KMS-11 (cell line): ENCODE measurements at regions not wholly inside any gene's neighbourhood (a gene's known extent, or its start where the extent isn't known, plus 50 kb on each side); places are given as distances from the start of the nearest gene placed in this dataset.

Experiments used
- H2AFZ ChIP-seq: fragments of 200-600 bp; sonication (generic); 2 replicates; pipeline ENCODE4 v1.6.1; 2016; ENCODE audit warnings: antibody characterized with exemption, mixed run types, low read depth
- H3K27ac ChIP-seq: fragments of 200-600 bp; sonication (generic); 2 replicates; pipeline ENCODE4 v1.6.1; 2016; ENCODE audit warnings: mild to moderate bottlenecking, mixed run types
- H3K27me3 ChIP-seq: fragments of 200-600 bp; sonication (generic); 2 replicates; pipeline ENCODE4 v1.6.1; 2017; ENCODE audit warnings: mild to moderate bottlenecking, low read depth, mixed run types, moderate library complexity; ENCODE audit not compliant: insufficient read depth
- H3K36me3 ChIP-seq: fragments of 200-600 bp; sonication (generic); 2 replicates; pipeline ENCODE4 v1.6.1; 2017; ENCODE audit warnings: mild to moderate bottlenecking, mixed run types; ENCODE audit not compliant: insufficient read depth
- H3K4me1 ChIP-seq: fragments of 200-600 bp; sonication (generic); 2 replicates; pipeline ENCODE4 v1.6.1; 2016; ENCODE audit warnings: mild to moderate bottlenecking, low read depth, mixed run types; ENCODE audit not compliant: poor library complexity, severe bottlenecking
- H3K4me2 ChIP-seq: fragments of 200-600 bp; sonication (generic); 2 replicates; pipeline ENCODE4 v1.7.0; 2016; ENCODE audit warnings: mild to moderate bottlenecking, mixed run types
- H3K4me3 ChIP-seq: fragments of 200-600 bp; sonication (generic); IDR thresholded peaks from 2 replicates; pipeline ENCODE4 v1.6.1; 2017; ENCODE audit warnings: low read depth, low read length, mixed read lengths; ENCODE audit not compliant: insufficient read depth
- H3K79me2 ChIP-seq: fragments of 200-600 bp; sonication (generic); 2 replicates; pipeline ENCODE4 v1.6.1; 2016; ENCODE audit warnings: low read depth, mixed run types; ENCODE audit not compliant: insufficient read depth
- H3K9ac ChIP-seq: fragments of 200-600 bp; sonication (generic); 2 replicates; pipeline ENCODE4 v1.6.1; 2016; ENCODE audit warnings: mild to moderate bottlenecking, mixed run types
- H4K20me1 ChIP-seq: fragments of 200-600 bp; sonication (generic); 2 replicates; pipeline ENCODE4 v1.6.1; 2016; ENCODE audit warnings: mild to moderate bottlenecking, mixed run types; ENCODE audit not compliant: insufficient read depth
- TF ChIP-seq, protein P1 (sequence below): fragments of 200-600 bp; sonication (generic); conservative IDR thresholded peaks from 2 replicates; pipeline ENCODE4 v1.6.1; 2017; ENCODE audit warnings: low read depth, mild to moderate bottlenecking, antibody characterized with exemption, low read length, moderate library complexity, mixed read lengths

DNA sequence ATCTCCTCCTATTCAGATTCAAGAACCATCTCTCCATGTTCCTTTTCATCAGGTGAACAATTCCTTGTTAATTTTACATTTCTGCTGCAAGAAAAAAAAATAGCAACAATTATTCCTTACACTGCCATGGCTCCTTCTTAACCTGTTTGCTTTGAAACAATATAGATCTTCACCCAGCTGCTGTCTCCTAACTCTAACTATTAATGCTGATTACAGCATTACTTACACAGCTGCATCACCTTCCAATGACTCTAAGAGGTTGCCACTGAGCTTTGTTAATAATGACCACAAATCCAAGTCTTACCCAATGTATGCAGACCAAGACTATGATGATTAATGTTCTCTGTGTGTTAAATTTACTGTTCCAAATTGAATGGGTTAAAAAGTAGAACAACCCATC is 541.4 kb downstream of the TOX3 start:
- no peaks in the 10 kb centered on the region for H3K4me1 ChIP-seq
- H3K27ac ChIP-seq: no peak overlapping the region
- H3K27me3 ChIP-seq: no peaks in the 10 kb centered on the region
- H3K4me3 ChIP-seq: no peak overlapping the region
- no peaks in the 10 kb centered on the region for H3K79me2 ChIP-seq
- H2AFZ ChIP-seq: no peak overlapping the region
- H3K4me2 ChIP-seq: no peak overlapping the region
- no peaks in the 10 kb centered on the region for H3K36me3 ChIP-seq
- TF ChIP-seq, protein P1, sequence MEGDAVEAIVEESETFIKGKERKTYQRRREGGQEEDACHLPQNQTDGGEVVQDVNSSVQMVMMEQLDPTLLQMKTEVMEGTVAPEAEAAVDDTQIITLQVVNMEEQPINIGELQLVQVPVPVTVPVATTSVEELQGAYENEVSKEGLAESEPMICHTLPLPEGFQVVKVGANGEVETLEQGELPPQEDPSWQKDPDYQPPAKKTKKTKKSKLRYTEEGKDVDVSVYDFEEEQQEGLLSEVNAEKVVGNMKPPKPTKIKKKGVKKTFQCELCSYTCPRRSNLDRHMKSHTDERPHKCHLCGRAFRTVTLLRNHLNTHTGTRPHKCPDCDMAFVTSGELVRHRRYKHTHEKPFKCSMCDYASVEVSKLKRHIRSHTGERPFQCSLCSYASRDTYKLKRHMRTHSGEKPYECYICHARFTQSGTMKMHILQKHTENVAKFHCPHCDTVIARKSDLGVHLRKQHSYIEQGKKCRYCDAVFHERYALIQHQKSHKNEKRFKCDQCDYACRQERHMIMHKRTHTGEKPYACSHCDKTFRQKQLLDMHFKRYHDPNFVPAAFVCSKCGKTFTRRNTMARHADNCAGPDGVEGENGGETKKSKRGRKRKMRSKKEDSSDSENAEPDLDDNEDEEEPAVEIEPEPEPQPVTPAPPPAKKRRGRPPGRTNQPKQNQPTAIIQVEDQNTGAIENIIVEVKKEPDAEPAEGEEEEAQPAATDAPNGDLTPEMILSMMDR: no peak
- H4K20me1 ChIP-seq: no peaks in the 10 kb centered on the region
- no peak overlapping the region for H3K9ac ChIP-seq

DNA sequence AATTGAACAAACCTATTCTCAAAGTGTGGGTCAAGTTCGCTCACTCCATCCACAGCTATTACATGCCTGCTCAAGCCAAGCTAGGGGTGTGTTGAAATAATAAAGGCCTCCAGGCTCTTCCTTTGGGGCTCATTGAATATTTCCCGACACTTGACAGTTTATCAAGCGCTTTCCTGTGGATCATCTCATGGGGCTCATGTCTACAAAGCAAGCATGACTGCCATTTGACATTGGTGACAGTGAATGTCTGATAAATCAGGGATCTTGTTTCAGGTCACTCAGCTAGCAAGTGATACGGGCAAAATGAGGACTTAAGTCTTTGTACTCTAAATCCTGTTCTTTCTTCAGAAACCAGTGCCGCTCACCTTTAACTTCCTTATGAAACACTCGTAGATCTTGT is 542.6 kb downstream of the TOX3 start:
- Histone ChIP-seq H3K36me3 (no peaks in the 10 kb centered on the region), H4K20me1 (no peaks in the 10 kb centered on the region), H3K79me2 (no peaks in the 10 kb centered on the region), H2AFZ (no peak overlapping the region), H3K4me3 (no peak overlapping the region), H3K9ac (no peak overlapping the region), H3K4me2 (no peak overlapping the region), H3K27ac (no peak overlapping the region), H3K27me3 (no peaks in the 10 kb centered on the region), H3K4me1 (no peaks in the 10 kb centered on the region)
- TF ChIP-seq, protein P1: no peak

DNA sequence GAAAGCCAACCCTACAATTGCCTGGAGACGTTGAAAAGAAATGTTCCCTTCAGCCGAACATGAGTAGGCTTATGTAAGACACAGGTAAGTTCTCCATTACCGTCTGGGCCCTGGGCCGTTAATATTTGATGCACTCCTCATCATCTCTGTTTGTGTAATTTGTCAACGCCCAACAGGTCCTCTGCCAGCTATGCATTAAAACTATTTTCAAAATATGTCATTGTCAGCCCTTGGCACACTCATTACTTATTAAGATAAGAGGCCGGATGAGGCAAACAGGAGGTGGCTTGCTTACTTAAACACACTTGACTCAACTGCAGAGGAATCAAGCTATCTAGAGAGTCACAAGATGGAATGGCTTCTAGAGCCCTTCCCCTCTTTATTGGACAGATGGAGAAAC is 544.9 kb downstream of the TOX3 start:
- TF ChIP-seq, protein P1: no peak
- Histone ChIP-seq H3K4me2 (no peak overlapping the region), H3K27me3 (no peaks in the 10 kb centered on the region), H3K4me1 (no peaks in the 10 kb centered on the region), H3K36me3 (no peaks in the 10 kb centered on the region), H3K4me3 (no peak overlapping the region), H3K27ac (no peak overlapping the region), H3K9ac (no peak overlapping the region), H4K20me1 (no peaks in the 10 kb centered on the region), H3K79me2 (no peaks in the 10 kb centered on the region), H2AFZ (no peak overlapping the region)

DNA sequence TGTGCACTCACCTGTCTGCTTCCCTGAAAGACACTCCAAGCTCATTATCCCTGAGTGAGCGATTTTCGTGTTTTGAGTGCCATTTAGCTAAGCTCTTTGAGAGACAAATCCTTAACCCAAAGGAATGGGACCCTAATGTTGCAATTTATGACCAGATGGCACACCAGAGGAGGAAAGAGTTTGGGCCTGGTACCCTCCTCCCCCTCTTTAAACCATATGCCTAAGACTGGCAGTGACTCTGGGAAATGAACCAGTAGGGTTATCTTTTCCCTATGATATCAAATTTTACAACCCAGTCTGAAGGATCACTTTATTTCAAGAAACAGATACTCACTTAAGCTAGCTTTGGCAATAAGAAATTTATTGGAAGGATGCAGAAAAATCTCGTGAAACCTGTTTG is 550.4 kb downstream of the TOX3 start:
- H3K36me3 ChIP-seq: no peaks in the 10 kb centered on the region; the same call in 1 of the 2 replicates
- H3K79me2 ChIP-seq: no peaks in the 10 kb centered on the region
- H3K4me3 ChIP-seq: no peak overlapping the region
- H4K20me1 ChIP-seq: no peaks in the 10 kb centered on the region
- no peaks in the 10 kb centered on the region for H3K4me1 ChIP-seq
- H3K27me3 ChIP-seq: no peaks in the 10 kb centered on the region
- H2AFZ ChIP-seq: no peak overlapping the region
- TF ChIP-seq, protein P1: no peak
- no peak overlapping the region for H3K9ac ChIP-seq
- H3K27ac ChIP-seq: no peak overlapping the region
- H3K4me2 ChIP-seq: no peak overlapping the region
